T-helper 1 cell (primary cell): ENCODE measurements at regions not wholly inside any gene's neighbourhood (a gene's known extent, or its start where the extent isn't known, plus 50 kb on each side); places are given as distances from the start of the nearest gene placed in this dataset.

Experiments used
- DNase-seq, 5 donors: peaks; one replicate each; pipeline ENCODE4 v3.0.0-alpha.2; 2012 to 2020

- no peak for DNase-seq
Measured at GRCh38 chr7:117974891-117975290, 101.7 kb upstream of the CTTNBP2 start.

- no peak for DNase-seq
Measured at GRCh38 chr7:117975476-117975875, 102.2 kb upstream of the CTTNBP2 start.

- no peak for DNase-seq
Measured at GRCh38 chr7:117979954-117980497, 106.8 kb upstream of the CTTNBP2 start.

- no peak for DNase-seq
Measured at GRCh38 chr7:117982071-117983055, 109.1 kb upstream of the CTTNBP2 start.

- no peak for DNase-seq
Measured at GRCh38 chr7:117986645-117987269, 113.5 kb upstream of the CTTNBP2 start.

- no peak for DNase-seq
Measured at GRCh38 chr7:117990834-117991233, 117.6 kb upstream of the CTTNBP2 start.

GRCh38 chr7:117992635-117993376, 119.6 kb upstream of the CTTNBP2 start:
- no peak for DNase-seq

GRCh38 chr7:117993377-117994003, 120.2 kb upstream of the CTTNBP2 start:
- peak in 1 of 5 donors; percentile 2 for DNase-seq

- DNase-seq, result no peak
Measured at GRCh38 chr7:117995850-117996650, 122.8 kb upstream of the CTTNBP2 start.

GRCh38 chr7:117997862-117998825, 124.9 kb upstream of the CTTNBP2 start:
- DNase-seq, result no peak

GRCh38 chr7:118000480-118001202, 127.4 kb upstream of the CTTNBP2 start:
- no peak for DNase-seq

GRCh38 chr7:118003476-118003875, 130.2 kb upstream of the CTTNBP2 start:
- DNase-seq, result no peak

- no peak for DNase-seq
Measured at GRCh38 chr7:118005026-118005425, 131.8 kb upstream of the CTTNBP2 start.

- no peak for DNase-seq
Measured at GRCh38 chr7:118006979-118007378, 133.7 kb upstream of the CTTNBP2 start.

- no peak for DNase-seq
Measured at GRCh38 chr7:118009419-118009818, 136.2 kb upstream of the CTTNBP2 start.

- no peak for DNase-seq
Measured at GRCh38 chr7:118011652-118012051, 138.4 kb upstream of the CTTNBP2 start.

GRCh38 chr7:118013252-118014010, 140.2 kb upstream of the CTTNBP2 start:
- DNase-seq, result no peak

GRCh38 chr7:118022546-118022945, 149.3 kb upstream of the CTTNBP2 start:
- no peak for DNase-seq

- DNase-seq, result no peak
Measured at GRCh38 chr7:118026791-118027190, 153.6 kb upstream of the CTTNBP2 start.
